Spleen (tissue), 7 donors: ENCODE measurements at regions not wholly inside any gene's neighbourhood (a gene's known extent, or its start where the extent isn't known, plus 50 kb on each side); places are given as distances from the start of the nearest gene placed in this dataset.

ENCODE experiments used
- CTCF ChIP-seq, 11 experiments: fragments of 200-600 bp in 7 of 11; fragments of 450-650 bp in 4 of 11; sonication (generic) in 4 of 11; IDR thresholded peaks in 8 of 11; conservative IDR thresholded peaks in 3 of 11; 1 replicate in 7 of 11; 2 replicates in 4 of 11; pipeline versions ENCODE4 v1.4.0 to v1.8.0; 2016 to 2021; ENCODE audit warnings: antibody characterized with exemption in 11 of 11, inconsistent platforms in 4 of 11, mild to moderate bottlenecking in 1 of 11
- POLR2AphosphoS5 ChIP-seq, 3 donors: sonication (generic); formaldehyde crosslinking; IDR thresholded peaks; one replicate each; pipeline ENCODE4 v1.5.1; 2017; ENCODE audit warnings: antibody characterized with exemption in 3 of 3
- donor health status: DM: no; HTN: no; CAD: no; lungs with moderate emphysema.
- donor health status: DM: no; HTN: no; CAD: no.
- donor health status: DM: no; HTN: no; CAD: no.

- TF ChIP-seq CTCF (IDR thresholded peaks at IDR 0.05 in 8 of 11, conservative IDR thresholded peaks at IDR 0.05 in 3 of 11) (no peak), POLR2AphosphoS5 (IDR thresholded peaks at IDR 0.05) (no peak)
These were observed 154.1 kb downstream of the TAF11L14 start for GRCh38 chr5:17788351-17788750.
